LHCN-M2 (cell line): ENCODE measurements at regions not wholly inside any gene's neighbourhood (a gene's known extent, or its start where the extent isn't known, plus 50 kb on each side); places are given as distances from the start of the nearest gene placed in this dataset.
A peak's percentile ranks its signal among the peaks of the same experiment; 100 is the strongest.
"Not testable (repeated sequence)": the region's sequence is repeated elsewhere in the genome, so short reads cannot be mapped to it uniquely, and the experiment has no call there.

ENCODE experiments used
- DNase-seq: peaks from one replicate; pipeline ENCODE4 v3.0.0-alpha.2; 2012; ENCODE audit warnings: low read depth

GRCh38 chr4:101730291-101731117, 60.0 kb upstream of the BANK1 start:
- DNase-seq, result peak; percentile 71

- DNase-seq, result no peak
Observed at GRCh38 chr4:101727238-101727637, 63.3 kb upstream of the BANK1 start.

GRCh38 chr4:101724093-101724492, 66.4 kb upstream of the BANK1 start:
- DNase-seq, result no peak

GRCh38 chr4:101718810-101719209, 71.7 kb upstream of the BANK1 start:
- DNase-seq, result no peak

GRCh38 chr4:101711590-101712260, 78.8 kb upstream of the BANK1 start:
- peak; percentile 65 for DNase-seq

GRCh38 chr4:101710806-101711205, 79.7 kb upstream of the BANK1 start:
- no peak for DNase-seq

- DNase-seq, result no peak
Observed at GRCh38 chr4:101708293-101709039, 82.1 kb upstream of the BANK1 start.

GRCh38 chr4:101707596-101707995, 82.9 kb upstream of the BANK1 start:
- DNase-seq, result no peak

GRCh38 chr4:101706535-101707057, 83.9 kb upstream of the BANK1 start:
- DNase-seq, result no peak

- DNase-seq, result no peak
Observed at GRCh38 chr4:101701551-101701950, 89.0 kb upstream of the BANK1 start.

GRCh38 chr4:101699441-101700124, 90.9 kb upstream of the BANK1 start:
- DNase-seq, result no peak

- no peak for DNase-seq
Observed at GRCh38 chr4:101697266-101697665, 93.3 kb upstream of the BANK1 start.

- DNase-seq, result no peak
Observed at GRCh38 chr4:101696276-101697010, 94.1 kb upstream of the BANK1 start.

GRCh38 chr4:101695176-101695575, 95.4 kb upstream of the BANK1 start:
- DNase-seq, result peak; percentile 35

GRCh38 chr4:101694403-101694802, 96.1 kb upstream of the BANK1 start:
- DNase-seq, result not testable (repeated sequence)

- DNase-seq, result no peak
Observed at GRCh38 chr4:101693842-101694398, 96.6 kb upstream of the BANK1 start.

- no peak for DNase-seq
Observed at GRCh38 chr4:101689220-101689619, 101.3 kb upstream of the BANK1 start.

- DNase-seq, result no peak
Observed at GRCh38 chr4:101685126-101685525, 105.4 kb upstream of the BANK1 start.

- DNase-seq, result peak; percentile 71
Observed at GRCh38 chr4:101682946-101683345, 107.6 kb upstream of the BANK1 start.

GRCh38 chr4:101678180-101678579, 112.3 kb upstream of the BANK1 start:
- peak; percentile 86 for DNase-seq
